Activated CD4-positive, alpha-beta T cell treated with anti-CD3 and anti-CD28 coated beads for 36 hours (primary cell): ENCODE measurements at regions not wholly inside any gene's neighbourhood (a gene's known extent, or its start where the extent isn't known, plus 50 kb on each side); places are given as distances from the start of the nearest gene placed in this dataset.
"Not testable (repeated sequence)": the region's sequence is repeated elsewhere in the genome, so short reads cannot be mapped to it uniquely, and the experiment has no call there.

Experiments used
- ATAC-seq: fragments of 200-7000 bp; cut with Tn5 transposase; one replicate; pipeline ENCODE4 v1.10.0; 2021; ENCODE audit warnings: mild to moderate bottlenecking, moderate library complexity
- CTCF ChIA-PET: fragments of 350-600 bp; sonication (Branson Sonifier 250); formaldehyde crosslinking; loops from one replicate; lab custom pipeline; 2021; ENCODE audit warnings: antibody characterized with exemption; lab: Charles Lee
- POLR2A ChIA-PET: fragments of 350-600 bp; sonication (Branson Sonifier 250); formaldehyde crosslinking; loops from one replicate; lab custom pipeline; 2021; ENCODE audit warnings: antibody characterized with exemption, inconsistent platforms; lab: Charles Lee
- DNase-seq: peaks from one replicate; pipeline ENCODE4 v3.0.0-alpha.2; 2020
- H3K27ac Mint-ChIP-seq: one replicate; pipeline ENCODE4 v1.8.0; 2021; ENCODE audit warnings: mixed read lengths
- H3K27me3 Mint-ChIP-seq: one replicate; pipeline ENCODE4 v1.8.0; 2021; ENCODE audit warnings: mixed read lengths
- H3K36me3 Mint-ChIP-seq: one replicate; pipeline ENCODE4 v1.8.0; 2021; ENCODE audit warnings: low read depth, mixed read lengths
- H3K4me1 Mint-ChIP-seq: one replicate; pipeline ENCODE4 v1.8.0; 2021; ENCODE audit warnings: mixed read lengths
- H3K4me3 Mint-ChIP-seq: one replicate; pipeline ENCODE4 v1.8.0; 2021; ENCODE audit warnings: mild to moderate bottlenecking, moderate library complexity, mixed read lengths
- H3K9me3 Mint-ChIP-seq: one replicate; pipeline ENCODE4 v1.8.0; 2021; ENCODE audit warnings: low read depth, mixed read lengths
- intact Hi-C, 2 experiments: fragments of 100-400 bp; cut with DNase I in 1 of 2; cut with micrococcal nuclease in 1 of 2; formaldehyde crosslinking; loops; one replicate each; pipeline versions ENCODE4 v1.14.2 to v1.15.1; 2022 to 2024; cut with DNase I, micrococcal nuclease

DNA sequence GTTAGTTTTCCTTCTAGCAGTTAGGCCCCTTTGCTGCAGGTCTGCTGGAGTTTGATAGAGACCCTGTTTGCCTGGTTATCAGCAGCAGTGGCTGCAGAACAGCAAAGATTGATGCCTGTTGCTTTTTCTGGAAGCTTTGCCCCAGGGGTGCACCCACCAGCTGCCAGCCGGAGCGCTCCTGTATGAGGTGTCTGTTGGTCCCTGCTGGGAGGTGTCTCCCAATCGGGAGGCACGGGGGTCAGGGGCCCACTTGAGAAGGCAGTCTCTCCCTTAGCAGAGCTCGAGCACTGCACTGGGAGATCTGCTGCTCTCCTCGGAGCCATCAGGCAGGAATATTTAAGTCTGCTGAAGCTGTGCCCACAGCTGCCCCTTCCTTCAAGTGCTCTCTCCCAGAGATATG, 825.3 kb upstream of the GRM7 start:
- Mint-ChIP-seq H3K4me1 (no peaks in the 10 kb centered on the region), H3K36me3 (no peaks in the 10 kb centered on the region), H3K9me3 (peaks cover 10% of the 10 kb centered on the region), H3K27ac (no peak overlapping the region), H3K27me3 (no peaks in the 10 kb centered on the region), H3K4me3 (no peak overlapping the region)
- DNase-seq (no peak), ATAC-seq (no peak)
- intact Hi-C loops: no loop called here
- POLR2A ChIA-PET: no interaction called here
- CTCF ChIA-PET: no interaction called here

DNA sequence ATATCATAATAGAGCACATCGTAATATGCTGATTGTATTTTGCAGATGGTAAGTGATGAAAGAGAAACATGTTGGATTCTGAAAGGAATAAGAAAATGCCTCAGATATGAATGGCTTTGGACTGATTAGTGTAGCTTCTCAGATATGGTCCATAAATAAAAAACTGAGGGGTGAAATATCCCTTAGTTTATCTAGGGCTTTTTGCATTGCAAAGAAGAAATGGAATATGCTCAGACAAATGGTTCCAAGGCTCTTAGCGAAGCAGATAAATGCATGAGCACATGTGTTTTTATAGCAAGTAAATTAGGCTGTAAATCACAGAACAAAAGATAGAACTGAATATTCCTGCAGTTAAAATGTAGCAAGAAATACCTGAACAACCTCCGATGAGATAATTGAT, 820.9 kb upstream of the GRM7 start:
- DNase-seq (no peak), ATAC-seq (no peak)
- Mint-ChIP-seq H3K4me3 (no peak overlapping the region), H3K36me3 (no peaks in the 10 kb centered on the region), H3K27ac (no peak overlapping the region), H3K27me3 (no peaks in the 10 kb centered on the region), H3K9me3 (peaks cover 11% of the 10 kb centered on the region), H3K4me1 (no peaks in the 10 kb centered on the region)
- intact Hi-C loops: no loop called here
- ChIA-PET CTCF (no interaction called here), POLR2A (no interaction called here)

DNA sequence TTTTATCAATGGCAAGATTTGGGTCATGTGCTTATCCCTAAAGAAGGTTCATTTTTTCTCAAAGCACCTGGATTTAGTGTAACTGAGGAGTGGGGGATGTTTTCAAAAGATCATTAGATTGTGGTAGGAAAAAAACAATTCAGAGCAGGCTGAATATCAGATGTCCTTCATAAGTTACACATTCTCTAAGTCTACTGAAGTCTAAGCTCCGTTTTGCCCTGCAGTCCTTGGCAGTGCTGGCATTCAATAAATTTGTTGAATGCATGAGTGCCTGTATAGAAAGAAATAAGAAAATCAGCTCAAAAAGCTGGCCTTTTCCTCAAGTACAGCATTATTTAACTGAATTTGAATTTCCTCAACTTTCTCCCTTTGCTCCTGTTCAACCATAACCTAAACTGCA, 819.0 kb upstream of the GRM7 start:
- CTCF ChIA-PET: no interaction called here
- intact Hi-C loops: no loop called here
- Mint-ChIP-seq H3K4me3 (no peak overlapping the region), H3K4me1 (no peaks in the 10 kb centered on the region), H3K27ac (no peak overlapping the region), H3K27me3 (no peaks in the 10 kb centered on the region), H3K9me3 (peaks cover 21% of the 10 kb centered on the region), H3K36me3 (no peaks in the 10 kb centered on the region)
- POLR2A ChIA-PET: no interaction called here
- ATAC-seq (no peak), DNase-seq (no peak)

DNA sequence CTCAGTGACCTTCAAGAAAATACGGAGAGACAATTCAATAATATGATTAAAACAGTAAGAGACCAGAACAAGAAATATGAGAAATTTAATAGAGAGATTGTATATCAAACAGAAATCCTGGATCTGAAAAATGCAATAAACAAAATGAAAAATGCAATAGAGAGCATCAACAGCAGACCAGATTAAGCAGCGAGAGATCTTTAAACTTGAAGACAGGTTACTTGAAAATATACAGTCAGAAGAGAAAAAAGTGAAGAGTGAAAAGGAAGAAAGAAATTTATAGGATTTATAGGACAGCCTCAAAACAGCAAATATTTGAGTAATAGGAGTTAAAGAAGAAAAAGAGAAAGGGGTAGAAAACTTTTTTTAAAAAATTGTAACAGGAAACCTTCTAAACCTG, 813.9 kb upstream of the GRM7 start:
- no peak overlapping the region for H3K4me3 Mint-ChIP-seq
- ChIA-PET CTCF (no interaction called here), POLR2A (no interaction called here)
- H3K27ac Mint-ChIP-seq: no peak overlapping the region
- ATAC-seq (no peak), DNase-seq (no peak)
- H3K9me3 Mint-ChIP-seq: peaks cover 33% of the 10 kb centered on the region
- no peaks in the 10 kb centered on the region for H3K4me1 Mint-ChIP-seq
- no peaks in the 10 kb centered on the region for H3K27me3 Mint-ChIP-seq
- intact Hi-C loops: no loop called here
- no peaks in the 10 kb centered on the region for H3K36me3 Mint-ChIP-seq

DNA sequence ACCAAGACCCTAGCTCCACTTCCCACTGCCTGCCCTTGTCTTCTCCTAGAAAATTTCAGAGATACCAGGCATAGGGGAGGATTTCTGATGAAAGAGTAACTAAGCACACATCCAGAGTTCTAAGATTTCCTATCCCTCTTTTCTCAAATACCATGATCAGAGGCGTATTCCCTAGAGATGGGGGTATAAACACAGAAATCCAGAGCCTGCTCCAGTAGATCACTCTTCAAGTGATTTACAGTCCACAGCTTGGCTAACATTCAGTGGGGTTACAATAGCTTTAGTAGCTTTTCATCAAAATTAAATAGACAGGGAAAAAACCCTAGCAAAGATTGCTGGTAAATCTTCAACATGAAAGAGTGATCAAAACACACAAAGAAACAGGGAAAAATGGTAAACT, 800.7 kb upstream of the GRM7 start:
- Mint-ChIP-seq H3K9me3 (peaks cover 2% of the 10 kb centered on the region), H3K36me3 (no peaks in the 10 kb centered on the region), H3K4me3 (no peak overlapping the region), H3K27ac (no peak overlapping the region), H3K27me3 (no peaks in the 10 kb centered on the region), H3K4me1 (no peaks in the 10 kb centered on the region)
- ChIA-PET CTCF (no interaction called here), POLR2A (no interaction called here)
- ATAC-seq (no peak), DNase-seq (no peak)
- intact Hi-C loops: no loop called here

DNA sequence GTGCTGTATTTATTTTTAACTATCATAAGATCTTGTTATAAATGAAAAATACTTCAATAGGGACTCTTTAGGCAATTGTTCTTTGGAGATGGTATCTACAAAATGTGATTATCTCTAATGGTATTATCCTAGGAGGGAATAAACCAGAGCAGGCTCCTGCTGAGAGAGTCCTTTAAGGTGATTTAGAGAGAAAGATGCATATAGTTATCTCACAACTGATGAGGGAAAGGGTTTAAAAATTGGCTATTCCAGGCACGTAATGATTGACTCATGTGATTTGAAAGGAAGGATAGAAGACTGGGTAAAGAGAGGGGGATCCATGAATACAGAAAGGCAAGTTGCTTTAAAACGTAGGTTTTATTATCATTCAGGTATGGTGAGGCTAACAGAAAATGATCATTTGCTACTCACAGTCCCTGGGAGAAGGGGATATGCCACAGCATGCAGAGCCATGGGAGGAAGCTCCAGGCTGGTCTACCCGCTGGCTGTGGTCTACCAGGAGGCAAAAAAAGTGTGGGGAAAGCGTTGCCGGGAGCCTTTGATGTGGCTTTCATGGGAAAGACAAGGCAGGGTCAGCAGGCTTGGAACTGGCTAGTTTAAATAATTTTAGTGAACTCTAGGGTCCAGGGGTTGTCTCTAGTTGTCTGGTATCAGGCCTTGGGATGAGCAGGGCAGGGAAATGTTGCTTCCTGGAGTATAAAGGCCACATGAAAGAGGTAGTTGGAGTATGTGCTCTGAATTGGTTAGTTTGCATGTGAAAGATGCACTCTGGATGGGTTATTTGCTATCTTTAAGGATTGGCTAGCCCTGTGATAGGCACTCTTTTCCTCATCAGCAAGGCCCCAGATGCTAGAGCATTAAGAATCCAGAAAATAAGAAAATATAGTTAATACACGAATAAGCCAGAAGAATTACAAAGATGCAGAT, 798.4 kb upstream of the GRM7 start:
- no peak for ATAC-seq
- no peak for DNase-seq
- ChIA-PET POLR2A (interaction anchor here (0.7 kb wide), 1 partner anchor 1104 kb away, joined by 4 read pairs; no protein-coding TSS in a partner anchor), CTCF (no interaction called here)
- no peak overlapping the region for H3K4me3 Mint-ChIP-seq
- no peaks in the 10 kb centered on the region for H3K36me3 Mint-ChIP-seq
- no peaks in the 10 kb centered on the region for H3K4me1 Mint-ChIP-seq
- H3K27ac Mint-ChIP-seq: no peak overlapping the region
- peaks cover 3% of the 10 kb centered on the region for H3K9me3 Mint-ChIP-seq
- intact Hi-C loops: no loop called here
- no peaks in the 10 kb centered on the region for H3K27me3 Mint-ChIP-seq

DNA sequence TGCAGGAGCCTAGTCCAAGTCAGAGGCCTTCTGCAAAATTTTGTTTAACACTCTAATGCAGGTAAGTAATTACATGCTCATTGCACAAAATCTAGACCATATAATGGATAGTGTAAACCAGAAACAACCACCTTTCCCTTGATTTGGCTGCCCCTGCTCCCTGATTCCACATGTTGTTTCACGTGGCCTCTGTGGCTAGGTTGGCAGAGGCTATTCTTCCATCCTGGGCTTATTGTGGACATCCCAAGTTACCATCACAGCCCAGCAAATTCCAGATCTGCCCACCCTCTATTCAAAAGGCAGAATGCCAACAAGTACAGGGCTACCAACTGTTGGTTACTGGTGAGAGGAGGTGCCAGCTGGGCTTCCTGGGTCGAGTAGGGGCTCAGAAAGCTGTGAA, 794.5 kb upstream of the GRM7 start:
- intact Hi-C loops: no loop called here
- Mint-ChIP-seq H3K27ac (no peak overlapping the region), H3K4me1 (no peaks in the 10 kb centered on the region), H3K36me3 (no peaks in the 10 kb centered on the region), H3K27me3 (no peaks in the 10 kb centered on the region), H3K4me3 (no peak overlapping the region), H3K9me3 (peaks cover 2% of the 10 kb centered on the region)
- ATAC-seq: no peak
- DNase-seq: no peak
- ChIA-PET CTCF (no interaction called here), POLR2A (no interaction called here)

DNA sequence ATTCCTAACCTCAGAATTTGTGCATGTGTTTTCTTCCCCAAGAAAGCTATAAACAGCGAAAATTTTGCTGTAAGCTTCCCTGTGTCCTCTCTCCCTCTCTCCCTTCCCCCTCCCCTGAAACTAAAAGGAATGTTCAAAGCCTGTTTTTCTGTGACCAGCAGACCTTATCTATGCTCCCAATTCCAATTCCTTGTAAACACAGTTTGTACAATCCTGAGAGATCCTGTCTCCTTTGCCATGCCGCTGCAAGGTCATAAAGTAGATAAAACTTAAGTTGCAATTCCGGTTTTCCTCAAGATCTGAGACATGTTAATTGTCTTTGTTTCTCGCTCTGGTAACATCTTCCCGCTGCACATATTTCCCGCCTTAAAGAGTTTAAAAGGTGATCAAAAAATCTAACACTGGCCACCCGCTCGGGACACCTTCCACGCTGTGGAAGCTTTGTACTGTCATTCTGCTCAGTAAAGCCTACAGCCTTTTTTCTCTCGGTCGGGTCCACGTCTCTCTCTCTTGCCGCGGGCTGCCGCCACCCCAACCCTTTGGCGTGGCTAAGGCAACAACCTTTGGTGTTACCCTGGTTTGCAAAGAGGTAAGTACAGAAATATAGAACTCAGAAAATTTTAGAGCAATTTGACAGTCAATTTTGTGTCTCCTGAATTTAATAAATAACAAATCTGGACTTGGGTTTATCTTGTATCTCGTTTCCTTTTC, 793.9 kb upstream of the GRM7 start:
- DNase-seq, POLR2A ChIA-PET, H3K9me3 Mint-ChIP-seq, CTCF ChIA-PET, ATAC-seq, intact Hi-C loops, H3K36me3 Mint-ChIP-seq, H3K4me3 Mint-ChIP-seq, H3K27ac Mint-ChIP-seq, H3K27me3 Mint-ChIP-seq, H3K4me1 Mint-ChIP-seq: not testable (repeated sequence)

DNA sequence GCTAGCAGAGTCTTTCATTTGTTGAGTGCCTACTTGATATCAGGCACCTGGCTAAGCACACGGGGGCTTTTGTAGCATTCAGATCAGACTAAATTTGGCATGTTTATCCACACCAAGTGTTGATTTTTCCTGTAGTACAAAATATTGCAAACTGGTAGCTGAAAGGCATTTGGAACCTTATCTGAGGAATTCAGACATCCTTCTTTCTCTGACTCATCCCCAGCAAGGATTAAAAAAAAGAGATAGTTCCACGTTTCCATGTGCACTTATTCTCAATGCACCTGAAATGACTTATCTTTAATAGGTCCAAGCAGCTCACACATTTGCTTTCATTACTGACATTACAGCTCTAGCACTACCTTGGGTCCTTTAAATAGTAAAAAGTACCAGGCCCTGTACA, 786.0 kb upstream of the GRM7 start:
- POLR2A ChIA-PET: no interaction called here
- H3K9me3 Mint-ChIP-seq: peaks cover 3% of the 10 kb centered on the region
- ATAC-seq (no peak), DNase-seq (no peak)
- H3K27me3 Mint-ChIP-seq: no peaks in the 10 kb centered on the region
- no peaks in the 10 kb centered on the region for H3K4me1 Mint-ChIP-seq
- CTCF ChIA-PET: no interaction called here
- H3K36me3 Mint-ChIP-seq: no peaks in the 10 kb centered on the region
- intact Hi-C loops: no loop called here
- H3K4me3 Mint-ChIP-seq: no peak overlapping the region
- H3K27ac Mint-ChIP-seq: no peak overlapping the region

DNA sequence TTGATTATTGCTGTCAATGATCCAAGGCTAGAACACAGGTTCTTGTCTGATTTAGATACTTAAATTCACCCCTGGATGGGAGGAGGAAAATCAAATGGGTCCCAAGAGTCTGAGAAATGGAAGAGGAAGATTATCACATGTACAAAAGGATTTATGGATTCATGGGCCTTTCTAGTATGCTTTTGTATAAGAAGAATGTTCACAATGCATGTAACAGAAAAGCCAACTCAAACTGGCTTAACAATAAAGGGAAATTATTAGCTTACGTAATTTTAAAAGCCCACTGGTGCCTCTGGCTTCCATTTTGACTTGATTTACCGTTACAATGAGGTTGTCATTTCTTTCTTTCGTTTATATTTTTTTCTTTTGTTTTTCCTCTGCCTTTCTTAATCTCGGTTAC, 782.5 kb upstream of the GRM7 start:
- no peak overlapping the region for H3K27ac Mint-ChIP-seq
- no peaks in the 10 kb centered on the region for H3K27me3 Mint-ChIP-seq
- intact Hi-C loops: no loop called here
- POLR2A ChIA-PET: no interaction called here
- no peaks in the 10 kb centered on the region for H3K4me1 Mint-ChIP-seq
- CTCF ChIA-PET: no interaction called here
- no peak overlapping the region for H3K4me3 Mint-ChIP-seq
- ATAC-seq (no peak), DNase-seq (no peak)
- H3K9me3 Mint-ChIP-seq: peaks cover 3% of the 10 kb centered on the region
- H3K36me3 Mint-ChIP-seq: no peaks in the 10 kb centered on the region

DNA sequence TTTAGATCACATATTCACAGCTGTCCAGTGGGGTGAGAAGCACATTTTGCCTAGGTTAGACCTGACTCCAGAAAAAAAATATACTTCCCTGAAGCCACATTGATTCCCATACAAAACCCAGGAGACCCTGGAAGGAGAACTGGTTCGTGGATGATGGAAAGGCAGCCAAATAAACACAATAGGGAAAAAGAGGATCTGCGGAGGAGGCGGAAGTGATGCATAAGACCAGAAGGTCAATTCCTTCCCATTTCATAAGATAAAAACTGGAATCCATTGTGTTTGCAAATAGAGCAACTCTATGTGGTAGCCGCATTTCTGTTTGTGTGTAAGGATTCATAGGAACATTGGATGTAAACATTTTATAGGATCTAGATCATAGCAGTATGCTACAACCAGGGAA, 781.9 kb upstream of the GRM7 start:
- intact Hi-C loops: no loop called here
- ChIA-PET CTCF (no interaction called here), POLR2A (no interaction called here)
- Mint-ChIP-seq H3K9me3 (peaks cover 3% of the 10 kb centered on the region), H3K4me3 (no peak overlapping the region), H3K27me3 (no peaks in the 10 kb centered on the region), H3K36me3 (no peaks in the 10 kb centered on the region), H3K27ac (no peak overlapping the region), H3K4me1 (no peaks in the 10 kb centered on the region)
- DNase-seq (no peak), ATAC-seq (no peak)

DNA sequence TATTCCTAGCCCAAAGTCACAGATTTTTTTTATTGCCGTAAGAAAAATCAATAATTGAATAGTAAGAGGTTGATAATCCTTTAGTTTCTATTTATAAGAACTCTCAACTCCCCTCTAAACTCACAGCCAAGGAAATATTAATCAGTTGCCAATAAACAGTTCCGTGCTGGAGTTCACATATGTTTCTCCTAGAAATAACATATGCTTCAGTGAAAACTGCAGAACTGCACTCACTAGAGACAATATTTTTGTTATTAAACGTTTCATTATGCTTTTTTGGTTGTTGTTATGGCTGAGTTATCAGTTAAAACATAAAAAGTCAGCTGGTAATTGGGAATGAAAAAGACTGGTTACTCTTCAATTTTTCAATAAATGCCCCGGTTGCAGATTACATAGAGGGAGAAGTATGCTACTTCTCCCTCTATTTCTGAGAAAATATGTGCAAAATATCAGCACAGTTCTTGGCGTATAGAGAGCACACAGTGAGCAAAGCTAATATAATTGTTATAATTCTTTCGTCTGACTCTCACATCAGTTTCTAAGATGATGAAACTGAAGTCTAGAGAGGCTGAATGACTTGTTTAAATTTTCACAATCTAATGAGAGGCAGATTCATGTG, 781.2 kb upstream of the GRM7 start:
- ChIA-PET CTCF (no interaction called here), POLR2A (no interaction called here)
- DNase-seq (no peak), ATAC-seq (no peak)
- Mint-ChIP-seq H3K4me3 (no peak overlapping the region), H3K4me1 (no peaks in the 10 kb centered on the region), H3K27ac (no peak overlapping the region), H3K27me3 (no peaks in the 10 kb centered on the region), H3K36me3 (no peaks in the 10 kb centered on the region), H3K9me3 (peaks cover 3% of the 10 kb centered on the region)
- intact Hi-C loops: no loop called here
